Activated naive CD8-positive, alpha-beta T cell treated with anti-CD3 and anti-CD28 coated beads, Interleukin-2, amount 50 U/mL, for 16 hours (primary cell): ENCODE measurements at regions not wholly inside any gene's neighbourhood (a gene's known extent, or its start where the extent isn't known, plus 50 kb on each side); places are given as distances from the start of the nearest gene placed in this dataset.
"Not testable (repeated sequence)": the region's sequence is repeated elsewhere in the genome, so short reads cannot be mapped to it uniquely, and the experiment has no call there.

Source experiments
- DNase-seq: peaks from one replicate; pipeline ENCODE4 v3.0.0-alpha.2; 2020; ENCODE audit warnings: low read depth, low spot score

DNA sequence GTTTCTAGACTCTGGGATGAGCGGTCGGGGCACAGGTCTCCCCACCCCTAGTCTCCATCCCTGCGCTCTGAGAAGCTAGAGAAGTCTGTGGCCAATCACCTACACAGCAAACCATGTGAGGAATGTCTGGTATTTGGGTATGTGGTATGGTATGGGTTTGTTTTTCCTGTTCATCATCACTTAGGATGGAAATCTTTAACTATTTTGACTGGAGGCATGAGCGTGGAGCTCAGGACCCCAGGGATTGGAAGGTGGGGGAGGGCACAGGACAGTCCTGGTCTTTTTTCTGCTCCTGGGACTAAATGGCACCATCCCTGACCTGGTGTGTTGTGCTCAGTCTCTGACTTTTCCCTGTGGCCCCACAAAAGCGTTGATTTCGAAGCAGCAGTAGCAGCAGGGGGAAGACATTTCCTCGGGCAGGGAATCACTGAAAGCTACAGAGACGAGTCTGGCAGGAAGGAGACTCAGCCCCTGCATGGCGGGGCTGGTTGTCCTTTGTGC, 191.7 kb upstream of the TPM1 start:
- no peak for DNase-seq

DNA sequence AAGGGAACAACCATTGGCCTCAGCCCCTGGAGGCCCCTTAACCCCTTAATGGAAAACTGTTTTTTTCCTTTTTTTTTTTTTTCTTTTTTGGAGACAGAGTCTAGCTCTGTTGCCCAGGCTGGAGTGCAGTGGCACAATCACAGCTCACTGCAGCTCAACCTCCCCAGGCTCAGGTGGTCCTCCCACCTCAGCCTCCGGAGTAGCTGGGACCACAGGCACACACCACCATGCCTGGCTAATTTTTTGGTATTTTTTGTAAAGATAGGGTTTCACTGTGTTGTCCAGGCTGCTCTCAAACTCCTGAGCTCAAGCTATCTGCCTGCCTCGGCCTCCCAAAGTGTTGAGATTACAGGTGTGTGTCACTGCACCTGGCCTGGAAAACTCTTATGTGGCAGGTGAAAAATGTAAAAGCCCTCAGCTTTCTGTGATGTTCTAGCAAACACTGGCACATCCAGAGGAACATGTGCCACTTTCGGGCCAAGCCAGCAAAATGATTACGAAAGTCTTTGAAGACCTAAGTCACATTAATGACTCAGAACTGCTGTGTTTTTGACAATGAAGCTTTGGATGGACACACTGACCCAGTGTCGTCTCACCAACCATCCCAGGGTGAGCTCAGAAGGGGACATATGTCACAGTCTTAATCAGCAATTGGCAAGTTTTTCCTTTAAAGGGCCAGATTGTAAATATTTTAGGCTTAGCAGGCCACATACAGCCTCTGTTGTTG, 189.3 kb upstream of the TPM1 start:
- no peak for DNase-seq

DNA sequence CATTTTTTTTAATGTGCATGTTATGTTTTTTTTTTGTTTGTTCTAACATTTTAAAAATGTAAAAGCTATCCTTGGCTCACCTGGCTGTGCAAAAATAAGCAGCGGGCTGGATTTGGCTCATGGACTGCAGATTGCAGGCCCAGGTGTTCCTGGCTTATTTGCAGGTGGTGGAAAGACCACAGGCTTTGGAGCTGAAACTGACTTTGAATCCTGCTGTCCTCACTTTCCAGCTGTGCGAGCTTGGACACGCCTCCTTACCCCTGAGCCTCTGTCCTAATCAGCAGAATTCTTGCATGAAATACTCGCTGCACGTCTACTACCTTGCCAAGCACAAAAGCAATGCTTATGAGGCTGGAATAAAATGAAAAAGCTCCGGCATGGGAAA, 188.7 kb upstream of the TPM1 start:
- DNase-seq, result no peak

DNA sequence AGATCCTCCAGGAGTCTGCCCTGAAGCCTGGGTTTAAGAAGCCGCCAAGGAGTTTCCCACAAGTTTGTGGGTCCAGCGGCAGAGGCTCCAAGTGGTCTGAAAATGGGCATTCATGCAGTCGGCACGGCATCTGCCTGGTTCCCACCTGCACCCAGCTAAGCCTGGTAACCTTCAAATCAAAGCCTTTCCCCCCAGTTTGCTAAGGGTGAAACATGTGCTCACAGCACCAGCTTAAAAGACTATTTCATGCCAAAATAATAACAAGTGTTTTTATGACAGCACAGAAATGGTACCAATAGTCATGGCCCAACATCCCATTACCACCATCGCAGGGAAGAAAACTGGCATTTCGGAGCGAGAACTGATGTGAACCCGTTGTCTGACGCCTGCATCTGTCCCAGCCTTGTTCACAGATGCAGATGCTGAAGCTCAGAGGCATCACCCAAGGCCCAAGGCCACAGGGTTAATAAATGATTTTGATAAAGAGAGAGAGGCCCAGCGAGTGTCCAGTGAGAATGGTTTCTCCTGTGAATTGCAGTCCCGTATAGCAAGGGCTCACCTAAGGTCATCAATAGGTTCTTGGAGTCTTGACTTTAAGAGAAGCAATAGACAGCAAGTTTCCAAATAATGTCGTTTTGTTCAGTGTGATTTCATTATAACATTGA, 188.0 kb upstream of the TPM1 start:
- DNase-seq, result no peak

DNA sequence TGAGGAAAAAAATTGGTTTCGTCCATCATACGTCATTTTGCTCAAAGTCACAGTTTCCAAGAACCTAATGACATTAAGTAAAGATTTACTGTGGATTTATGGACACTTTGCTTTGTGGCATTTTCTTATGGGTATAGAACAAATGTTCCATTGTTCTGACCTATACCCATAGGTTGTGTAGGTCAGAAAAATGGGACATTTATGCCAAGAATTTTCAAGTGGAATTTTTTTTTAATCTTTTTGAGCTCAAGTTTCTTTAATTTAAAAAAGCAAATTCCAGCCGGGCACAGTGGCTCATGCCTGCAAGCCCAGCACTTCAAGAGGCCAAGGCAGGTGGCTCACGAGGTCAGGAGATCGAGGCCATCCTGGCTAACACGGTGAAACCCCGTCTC, 187.5 kb upstream of the TPM1 start:
- no peak for DNase-seq

DNA sequence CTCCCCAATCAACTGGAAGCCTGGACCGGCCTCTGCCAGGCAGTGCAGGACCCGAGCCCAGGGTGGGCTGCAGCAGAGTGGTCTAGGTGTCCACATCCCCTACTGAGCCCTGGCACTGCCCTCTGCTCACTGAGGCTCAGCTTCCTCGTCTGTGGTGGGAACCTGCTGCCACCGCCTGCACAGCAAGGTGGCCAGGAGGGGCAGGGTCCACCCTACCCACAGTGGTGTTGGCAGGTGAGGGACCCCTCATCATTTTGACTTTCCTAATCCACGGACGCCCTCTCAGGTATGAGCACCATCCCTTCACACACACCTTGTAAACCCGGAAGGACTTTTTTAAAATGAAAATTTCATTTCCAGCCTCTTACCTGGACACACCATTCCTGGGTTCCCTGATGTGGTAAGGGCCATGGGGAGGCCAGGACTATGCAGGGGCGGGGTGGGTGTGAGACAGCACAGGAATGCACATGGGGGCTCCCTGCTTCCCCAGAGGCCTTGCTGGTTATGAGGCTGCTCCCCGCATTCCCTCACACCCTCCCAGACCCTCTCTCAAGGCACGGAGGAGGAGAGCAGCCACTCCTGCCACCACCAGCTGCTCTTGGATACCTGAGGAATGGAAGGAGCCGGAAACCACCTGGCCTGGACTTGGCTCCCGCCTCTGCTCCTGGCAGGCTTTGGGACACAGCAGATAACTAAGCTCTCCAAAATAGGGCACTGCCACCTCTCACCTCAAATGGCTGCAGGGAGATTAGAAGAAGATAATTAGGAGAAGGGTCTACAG, 185.9 kb upstream of the TPM1 start:
- DNase-seq, result no peak

DNA sequence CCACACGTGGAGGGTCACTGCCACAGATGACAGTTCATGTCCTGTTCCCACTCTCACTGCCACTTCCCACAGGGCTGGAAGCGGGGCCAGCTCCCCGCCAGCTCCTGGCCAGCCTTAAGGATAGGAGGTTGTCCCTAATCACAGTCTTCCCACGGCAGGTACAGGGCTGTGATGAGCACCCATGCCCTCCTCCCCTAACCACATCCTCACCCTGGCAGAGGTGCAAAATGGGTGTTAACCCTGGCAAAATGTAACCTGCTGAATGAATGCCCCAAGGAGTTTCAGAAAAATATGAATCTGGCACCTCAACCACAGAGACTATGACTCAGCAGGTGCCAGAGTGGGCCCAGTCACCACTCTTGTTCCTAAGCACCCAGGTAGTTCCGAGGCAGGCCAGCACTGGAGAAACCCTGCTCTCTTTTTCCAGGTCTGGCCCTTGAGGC, 185.1 kb upstream of the TPM1 start:
- DNase-seq, result no peak

DNA sequence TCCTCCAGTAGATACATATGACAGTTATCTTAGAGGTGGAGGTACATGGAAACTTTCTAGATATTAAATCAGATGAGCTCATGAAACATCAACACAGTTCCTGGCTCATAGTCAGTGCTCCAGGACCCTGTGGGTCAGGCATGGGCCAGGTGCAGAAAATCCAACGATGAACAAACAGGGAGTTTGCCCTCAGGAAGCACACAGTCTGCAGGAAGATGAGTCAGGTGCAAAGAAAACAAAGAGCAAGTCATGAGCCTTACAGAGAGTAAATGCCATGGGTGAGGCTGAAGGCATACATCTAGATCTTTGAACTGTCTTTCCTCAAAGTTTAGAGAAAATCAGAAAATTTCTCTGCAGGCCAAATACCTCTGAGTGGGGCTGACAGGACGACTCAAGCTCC, 184.2 kb upstream of the TPM1 start:
- DNase-seq, result no peak

DNA sequence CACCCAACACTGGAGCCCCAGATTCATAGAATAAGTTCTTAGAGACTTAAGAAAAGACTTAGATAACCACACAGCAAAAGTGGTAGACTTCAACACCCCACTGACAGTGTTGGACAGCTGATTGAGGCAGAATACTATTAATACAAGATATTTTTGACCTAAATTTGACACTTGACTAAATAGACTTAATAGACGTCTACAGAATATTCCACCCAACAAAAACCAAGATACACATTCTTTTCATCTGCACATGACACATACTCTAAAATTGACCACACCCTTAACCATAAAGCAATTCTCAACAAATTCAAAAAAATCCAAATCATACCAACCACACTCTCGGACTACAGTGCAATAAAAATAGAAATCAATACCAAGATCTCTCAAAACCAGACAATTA, 179.8 kb upstream of the TPM1 start:
- no peak for DNase-seq

DNA sequence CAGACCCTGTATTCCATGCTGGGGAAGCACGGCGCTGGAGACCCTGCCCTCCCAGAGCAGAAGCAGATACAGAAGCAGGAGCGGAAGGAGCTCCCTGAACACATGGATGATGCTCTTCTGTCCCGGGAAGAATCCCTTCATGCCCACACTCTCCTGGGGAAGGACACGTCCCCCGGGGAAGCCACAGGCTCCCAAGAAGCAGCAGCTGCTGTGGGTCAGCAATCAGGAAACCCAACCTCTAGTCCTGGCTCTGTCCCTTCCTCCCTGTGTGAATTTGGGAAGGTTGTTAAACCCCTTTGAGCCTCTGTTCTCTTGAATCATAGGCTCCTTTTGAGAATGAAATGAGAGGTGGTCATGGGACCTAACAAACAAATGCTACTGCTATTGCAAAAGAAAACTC, 176.2 kb upstream of the TPM1 start:
- no peak for DNase-seq

DNA sequence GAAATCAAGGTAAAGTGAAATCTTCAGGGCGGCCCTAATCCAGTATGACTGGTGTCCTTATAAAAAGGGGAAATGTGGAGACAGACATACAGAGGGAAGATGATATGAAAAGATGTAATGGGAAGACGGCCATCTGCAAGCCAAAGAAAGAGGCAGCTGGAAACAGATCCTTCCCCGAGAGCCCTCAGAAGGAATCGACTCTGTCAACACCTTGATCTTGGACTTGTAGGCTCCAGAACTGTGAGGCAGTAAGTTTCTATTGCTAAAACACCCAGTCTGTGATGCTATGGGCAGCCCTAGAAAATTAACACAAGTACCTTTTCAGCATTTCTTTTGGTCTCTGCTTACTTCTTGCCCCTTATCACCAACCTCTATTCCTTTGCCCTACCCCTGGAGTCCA, 174.7 kb upstream of the TPM1 start:
- no peak for DNase-seq

DNA sequence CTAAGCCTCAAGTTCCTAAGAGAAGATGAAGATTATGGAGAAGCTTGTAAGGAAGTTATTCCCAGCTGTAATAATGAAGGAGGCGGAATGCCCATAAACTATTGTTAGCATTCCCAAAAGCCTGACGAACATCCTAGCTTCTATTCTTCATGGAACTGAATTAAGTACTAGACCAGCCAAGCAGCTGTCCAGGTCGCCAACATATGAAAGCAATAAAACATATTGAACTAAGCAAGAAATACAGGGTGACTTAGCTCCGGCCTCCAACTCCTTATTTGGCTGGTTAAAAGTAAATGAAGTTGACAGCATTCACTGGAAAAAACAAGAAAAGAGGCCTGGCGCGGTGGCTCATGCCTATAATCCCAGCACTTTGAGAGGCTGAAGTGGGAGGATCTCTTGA, 174.0 kb upstream of the TPM1 start:
- no peak for DNase-seq

DNA sequence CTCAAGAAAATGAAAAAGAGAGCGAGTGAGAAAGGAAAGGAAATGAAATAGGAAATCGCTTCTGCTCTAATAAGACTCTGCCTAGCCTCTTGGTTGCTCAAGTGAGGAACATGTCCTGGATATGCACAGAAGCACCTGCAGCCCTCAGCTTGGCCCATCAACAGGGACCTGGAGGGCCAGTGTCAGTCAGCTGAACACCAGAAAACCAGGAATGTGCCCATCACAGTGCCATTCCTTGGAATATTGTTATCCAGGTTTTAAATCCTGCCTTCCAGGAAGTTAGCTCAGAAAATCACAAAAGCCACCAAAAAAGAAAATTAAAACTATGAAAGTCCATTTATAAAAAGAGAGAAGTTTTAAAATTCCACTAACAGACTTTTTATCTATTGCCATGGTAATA, 173.4 kb upstream of the TPM1 start:
- DNase-seq, result no peak

DNA sequence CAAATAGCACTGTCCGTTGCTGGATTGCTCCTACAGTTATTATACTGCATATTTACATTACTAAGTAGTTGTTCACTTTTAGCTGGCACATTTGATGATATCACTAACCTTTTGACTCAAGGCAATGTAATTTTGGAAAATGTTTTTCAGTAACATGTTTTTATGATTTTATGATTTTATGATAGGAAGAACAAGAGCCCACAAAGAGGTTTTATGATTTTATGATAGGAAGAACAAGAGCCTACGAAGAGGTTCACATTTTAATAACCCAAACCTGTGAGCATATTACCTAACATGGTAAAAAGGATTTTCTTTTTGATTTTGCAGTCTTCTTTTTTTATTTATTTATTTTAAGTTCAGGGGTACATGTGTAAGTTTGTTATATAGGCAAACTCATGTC, 172.3 kb upstream of the TPM1 start:
- DNase-seq, result no peak

DNA sequence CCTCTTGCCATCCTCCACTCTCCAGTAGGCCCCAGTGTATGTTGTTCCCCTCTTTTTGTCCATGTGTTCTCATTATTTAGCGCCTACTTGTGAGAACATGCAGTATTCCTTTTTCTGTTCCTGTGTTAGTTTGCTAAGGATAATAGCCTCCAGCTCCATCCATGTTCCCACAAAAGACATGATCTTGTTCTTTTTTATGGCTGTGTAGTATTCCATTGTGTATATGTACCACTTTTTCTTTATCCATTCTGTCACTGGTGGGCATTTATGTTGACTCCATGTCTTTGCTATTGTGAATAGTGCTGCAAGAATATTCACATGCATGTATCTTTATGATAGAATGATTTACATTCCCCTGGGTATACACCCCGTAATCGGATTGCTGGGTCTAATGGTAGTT, 171.8 kb upstream of the TPM1 start:
- DNase-seq, result not testable (repeated sequence)

DNA sequence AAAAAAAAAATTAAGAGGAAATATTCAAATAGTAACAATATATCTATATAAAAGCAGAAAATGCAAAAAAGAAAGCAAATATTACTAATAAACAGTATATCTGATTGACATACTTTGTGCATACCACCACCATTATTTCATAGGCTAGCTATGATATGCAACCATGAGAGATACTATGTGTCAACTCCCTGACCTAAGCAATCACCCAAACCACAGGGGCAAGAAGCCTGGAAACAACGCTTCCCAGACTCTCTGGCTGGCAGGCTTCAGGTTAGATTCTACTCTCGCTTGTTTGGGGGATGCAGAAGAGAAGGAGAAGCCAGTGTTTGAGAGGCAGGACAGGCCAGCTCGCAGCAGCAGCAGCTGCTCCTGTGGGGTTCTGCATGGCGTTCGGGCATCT, 169.3 kb upstream of the TPM1 start:
- no peak for DNase-seq

DNA sequence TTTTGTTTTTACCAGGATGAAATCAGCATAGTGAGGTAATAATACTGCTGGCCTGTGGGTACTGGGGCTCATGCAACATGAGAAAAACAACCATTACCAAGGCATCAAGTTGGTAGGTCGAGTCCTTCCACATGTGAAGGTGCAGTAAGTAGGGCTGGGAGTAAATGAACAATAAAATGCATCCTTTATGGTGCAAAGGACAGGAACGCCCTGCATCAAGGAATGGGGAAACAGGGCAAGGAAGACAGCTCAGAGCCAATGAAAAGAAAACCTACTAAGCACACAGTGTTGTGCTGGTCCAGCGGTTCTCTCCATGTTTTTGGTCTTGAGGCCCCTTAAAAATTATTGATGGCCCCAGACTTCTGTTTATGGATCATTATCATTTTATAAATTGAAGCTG, 168.5 kb upstream of the TPM1 start:
- no peak for DNase-seq

DNA sequence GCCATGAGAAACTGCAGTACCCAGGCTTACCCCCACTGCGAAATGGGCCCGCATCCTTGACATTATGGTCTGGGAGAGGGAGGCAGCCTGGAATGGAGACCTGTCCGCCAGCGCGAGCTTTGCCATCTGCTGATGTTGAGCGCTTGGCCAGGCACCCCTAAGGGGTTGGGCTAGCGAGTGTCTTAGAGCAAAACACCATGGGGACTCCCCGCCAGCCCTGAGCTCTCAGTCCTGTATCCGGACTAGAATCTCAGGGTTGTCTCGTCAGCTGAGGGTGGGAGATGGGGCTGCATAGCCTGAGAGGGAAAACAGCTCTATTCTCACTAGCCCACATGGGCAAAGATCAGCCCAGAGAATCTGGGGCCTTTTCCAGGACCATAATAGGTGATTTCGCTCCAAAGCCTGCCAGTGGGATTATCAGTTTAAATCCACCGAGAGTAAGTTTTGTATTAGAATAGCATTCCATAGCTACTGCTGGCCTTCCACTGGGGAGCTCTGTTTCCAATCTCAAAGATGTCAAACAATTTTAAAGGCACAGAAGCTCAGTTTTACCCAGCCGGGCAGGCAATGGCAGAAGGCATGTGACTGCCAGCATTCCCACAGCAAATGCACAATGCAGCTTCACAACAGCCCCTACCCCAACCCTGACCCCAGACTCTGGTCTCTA, 167.5 kb upstream of the TPM1 start:
- DNase-seq, result no peak

DNA sequence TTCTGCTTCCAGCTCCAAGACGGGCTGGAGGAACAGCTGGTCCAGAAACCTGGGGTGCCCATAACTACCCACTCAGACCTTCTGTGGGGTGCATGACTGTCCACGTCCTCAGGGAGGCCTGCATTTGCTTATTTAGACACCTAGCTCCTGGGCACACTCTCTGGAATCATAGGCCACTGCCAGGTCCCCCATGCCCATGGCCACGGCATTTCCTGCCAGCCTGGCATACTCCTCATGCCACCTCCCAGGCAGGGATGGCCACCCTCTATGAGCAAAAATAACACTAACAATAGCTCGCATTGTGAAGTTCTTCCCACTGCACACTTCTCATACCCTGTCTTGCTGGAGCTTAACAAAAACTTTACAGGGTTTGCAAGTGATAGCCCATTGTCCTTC, 166.9 kb upstream of the TPM1 start:
- DNase-seq, result no peak

DNA sequence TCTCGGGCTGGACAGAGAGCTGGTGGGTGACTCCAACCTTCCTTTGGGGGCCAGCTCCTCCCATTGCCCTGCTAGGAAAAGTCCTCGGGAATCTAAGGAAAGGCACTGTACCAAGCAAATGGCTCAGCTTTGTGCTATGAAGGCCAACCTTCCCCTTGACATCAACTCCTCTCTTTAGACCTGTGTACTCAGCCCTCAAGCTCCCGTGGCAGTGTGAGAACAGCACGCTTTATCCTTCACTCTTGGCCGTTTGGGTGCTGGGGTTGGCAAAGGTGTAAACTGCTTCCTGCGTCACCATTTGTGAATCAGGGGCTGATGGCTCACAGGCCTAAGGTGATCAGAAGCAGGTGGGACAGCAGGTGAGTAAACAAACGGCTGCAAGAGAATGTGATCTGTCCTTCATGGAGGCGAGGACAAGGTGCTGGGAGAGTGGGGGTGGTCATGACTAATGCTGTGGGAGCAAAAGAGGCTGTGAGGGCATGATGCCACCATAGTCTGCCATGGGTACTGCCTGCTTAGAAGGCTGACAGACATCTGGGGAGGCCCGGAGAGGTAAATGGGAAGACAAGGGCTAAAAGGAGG, 165.2 kb upstream of the TPM1 start:
- no peak for DNase-seq

DNA sequence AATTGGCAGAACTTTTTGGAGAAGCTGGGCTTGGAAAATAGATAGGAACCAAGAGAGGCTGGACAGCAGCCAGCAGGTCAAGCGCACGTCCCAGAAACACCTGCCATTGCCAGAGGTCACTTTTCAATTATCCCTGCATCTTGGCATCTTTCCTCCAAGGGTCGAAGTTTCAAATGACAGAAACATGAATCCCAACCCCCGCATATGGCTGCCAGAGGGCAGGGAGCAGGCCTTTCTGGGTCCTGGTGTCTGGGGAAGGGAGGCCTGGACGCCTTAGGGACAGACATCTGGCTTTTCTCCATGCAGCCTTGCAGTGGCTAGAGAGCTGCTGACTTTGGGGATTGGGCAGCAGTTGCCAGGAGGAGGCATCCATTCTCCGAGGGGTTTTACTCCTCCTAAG, 164.5 kb upstream of the TPM1 start:
- DNase-seq, result no peak

DNA sequence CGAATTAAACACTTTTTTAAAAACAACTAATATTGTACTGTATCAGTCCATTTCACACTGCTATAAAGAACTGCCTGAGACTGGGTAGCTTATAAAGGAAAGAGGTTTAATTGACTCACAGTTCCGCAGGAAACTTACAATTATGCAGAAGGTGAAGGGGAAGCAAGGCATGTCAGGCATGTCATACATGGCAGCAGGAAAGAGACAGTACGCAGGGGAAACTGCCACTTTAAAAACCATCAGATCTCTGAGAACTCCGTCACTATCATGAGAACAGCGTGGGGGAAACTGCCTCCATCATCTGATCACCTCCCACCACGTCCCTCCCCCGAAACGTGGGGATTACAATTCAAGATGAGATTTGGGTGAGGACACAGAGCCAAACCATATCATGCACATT, 162.8 kb upstream of the TPM1 start:
- no peak for DNase-seq
